ENCODE measurements at regions not wholly inside any gene's neighbourhood (a gene's known extent, or its start where the extent isn't known, plus 50 kb on each side); places are given as distances from the start of the nearest gene placed in this dataset.

DNA sequence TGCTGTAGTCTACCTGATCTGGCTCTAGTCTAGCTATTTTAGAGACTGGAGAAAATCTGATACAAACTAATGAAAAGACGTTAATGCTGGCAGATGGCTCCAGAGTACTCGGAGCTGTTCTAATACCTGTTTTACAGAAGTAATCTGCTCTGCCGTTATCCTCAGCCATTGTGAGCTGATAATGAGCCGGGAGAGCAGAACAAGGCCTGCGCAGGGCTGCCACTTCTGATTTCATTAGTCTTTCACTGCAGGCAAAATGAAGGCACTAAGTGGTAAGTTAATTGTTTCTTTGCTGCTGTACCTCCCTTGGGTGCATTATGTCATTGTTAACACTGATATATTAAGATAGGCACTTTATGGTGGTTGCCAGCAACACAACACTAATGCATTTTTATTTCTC, 456.4 kb upstream of the PFKP start:
- TF ChIP-seq CTCF (IDR thresholded peaks at IDR 0.05): no peak
- DNase-seq (no peak), ATAC-seq (no peak)
- Histone ChIP-seq H3K4me3 (no peak overlapping the region), H3K4me1 (ENCODE audit: low read depth) (no peaks in the 10 kb centered on the region), H3K36me3 (ENCODE audit: low read depth) (no peaks in the 10 kb centered on the region), H3K9me3 (peaks cover 48% of the 10 kb centered on the region)
- intact Hi-C loops (cut with DNase I, micrococcal nuclease): no loop called here

- H3K9me3 ChIP-seq: peaks cover 37% of the 10 kb centered on the region
- no peak for TF ChIP-seq CTCF (IDR thresholded peaks at IDR 0.05)
- no peak for ATAC-seq
- DNase-seq: no peak
- no peaks in the 10 kb centered on the region for H3K4me1 ChIP-seq (ENCODE audit: low read depth)
- intact Hi-C loops (cut with DNase I, micrococcal nuclease): no loop called here
- no peaks in the 10 kb centered on the region for H3K36me3 ChIP-seq (ENCODE audit: low read depth)
- no peak overlapping the region for H3K4me3 ChIP-seq
Measured at GRCh38 chr10:2604891-2605290, 462.5 kb upstream of the PFKP start.

GRCh38 chr10:2599571-2599970, 467.8 kb upstream of the PFKP start:
- Histone ChIP-seq H3K4me3 (no peak overlapping the region), H3K4me1 (ENCODE audit: low read depth) (no peaks in the 10 kb centered on the region), H3K9me3 (peaks cover 43% of the 10 kb centered on the region), H3K36me3 (ENCODE audit: low read depth) (no peaks in the 10 kb centered on the region)
- ATAC-seq (no peak), DNase-seq (no peak)
- TF ChIP-seq CTCF (IDR thresholded peaks at IDR 0.05): no peak
- intact Hi-C loops (cut with DNase I, micrococcal nuclease): no loop called here

DNA sequence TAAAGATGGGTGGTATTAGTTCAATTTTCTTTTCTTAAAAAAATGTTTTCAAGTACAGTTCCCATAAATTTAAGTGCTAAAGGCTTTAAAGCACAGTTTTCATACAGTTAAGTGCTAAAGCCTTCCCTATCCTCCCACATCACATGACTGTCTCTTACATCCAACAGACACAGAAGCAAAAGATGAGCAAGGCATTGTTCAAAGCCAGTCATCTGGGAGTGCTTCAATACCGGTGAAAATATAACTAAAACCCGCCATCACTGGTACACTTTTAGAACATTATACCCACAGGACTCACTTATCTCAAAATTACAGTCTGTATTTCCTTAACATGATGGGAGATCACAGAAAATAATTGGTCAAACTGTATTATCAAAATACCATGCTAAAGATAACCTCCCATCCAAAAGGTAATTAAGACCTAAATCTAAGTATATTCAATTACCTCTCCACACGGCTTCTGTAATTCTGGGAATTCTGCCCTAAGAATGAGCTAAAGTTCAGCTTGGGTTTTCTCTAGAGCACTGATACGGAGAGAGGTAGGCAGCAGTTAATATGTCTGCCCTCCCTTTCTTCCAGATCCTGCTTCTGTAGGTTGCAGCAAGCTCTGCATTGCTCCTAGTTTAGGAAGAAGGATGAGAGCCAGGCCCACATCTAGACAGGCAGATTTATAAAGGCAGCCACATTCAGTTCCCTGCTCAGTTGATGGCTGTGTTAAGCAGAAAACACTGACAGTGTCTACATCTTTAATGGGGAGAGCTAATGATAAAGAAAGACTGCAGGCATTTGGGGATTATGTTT, 474.8 kb upstream of the PFKP start:
- no peaks in the 10 kb centered on the region for H3K36me3 ChIP-seq (ENCODE audit: low read depth)
- ATAC-seq (no peak), DNase-seq (no peak)
- H3K9me3 ChIP-seq: peaks cover 25% of the 10 kb centered on the region
- no peaks in the 10 kb centered on the region for H3K4me1 ChIP-seq (ENCODE audit: low read depth)
- H3K4me3 ChIP-seq: no peak overlapping the region
- intact Hi-C loops (cut with DNase I, micrococcal nuclease): no loop called here
- no peak for TF ChIP-seq CTCF (IDR thresholded peaks at IDR 0.05)

DNA sequence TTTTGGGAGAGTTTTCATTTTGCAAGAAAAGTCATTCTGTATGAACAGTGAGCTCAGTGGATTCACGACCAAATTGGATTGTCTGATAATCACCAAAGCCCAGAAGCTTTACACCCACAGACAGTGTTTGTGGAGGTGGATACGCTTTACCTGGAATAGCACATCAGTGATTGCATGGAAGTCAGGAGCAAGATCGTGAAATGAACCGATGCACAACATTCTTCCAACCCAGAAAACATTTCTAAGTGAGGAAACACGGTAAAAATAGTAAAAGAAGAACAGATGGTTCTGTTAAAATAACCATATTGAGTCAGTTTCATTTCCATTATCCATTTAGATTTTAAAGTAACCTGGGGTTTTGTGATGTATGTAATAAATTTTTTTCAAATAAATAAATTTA, 478.2 kb upstream of the PFKP start:
- DNase-seq (no peak), ATAC-seq (no peak)
- H3K4me3 ChIP-seq: no peak overlapping the region
- TF ChIP-seq CTCF (IDR thresholded peaks at IDR 0.05): no peak
- intact Hi-C loops (cut with DNase I, micrococcal nuclease): no loop called here
- H3K36me3 ChIP-seq (ENCODE audit: low read depth): no peaks in the 10 kb centered on the region
- peaks cover 14% of the 10 kb centered on the region for H3K9me3 ChIP-seq
- no peaks in the 10 kb centered on the region for H3K4me1 ChIP-seq (ENCODE audit: low read depth)

Measured in mucosa of descending colon (tissue), 3 donors.